ENCODE measurements at regions not wholly inside any gene's neighbourhood (a gene's known extent, or its start where the extent isn't known, plus 50 kb on each side); places are given as distances from the start of the nearest gene placed in this dataset.

DNA sequence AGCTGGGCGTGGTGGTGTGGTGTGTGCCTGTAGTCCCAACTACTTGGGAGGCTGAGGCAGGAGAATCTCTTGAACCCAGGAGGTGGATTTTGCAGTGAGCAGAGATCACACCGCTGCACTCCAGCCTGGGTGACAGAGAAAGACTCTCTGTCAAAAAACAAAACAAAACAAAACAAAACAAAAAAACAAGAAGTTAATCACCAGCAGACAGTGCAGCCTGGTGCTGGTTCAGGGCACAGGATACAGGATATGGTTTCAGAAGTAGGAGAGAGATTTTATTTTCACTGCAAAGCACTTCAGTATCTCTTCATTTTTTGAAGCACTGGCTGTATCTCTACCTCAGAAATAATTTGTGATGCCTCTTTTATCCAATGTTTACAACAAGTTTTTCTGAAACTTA, 1222.9 kb upstream of the PRKX start:
- TF ChIP-seq MYC (IDR thresholded peaks at IDR 0.05; ENCODE audit: low read depth, low read length) (no peak), POLR2A (IDR thresholded peaks at IDR 0.05; ENCODE audit: extremely low read depth, insufficient read length) (no peak), MAX (IDR thresholded peaks at IDR 0.05; ENCODE audit: low read depth, low read length) (no peak)
- no peak overlapping the region for H3K4me3 ChIP-seq (ENCODE audit: low read depth, low read length)
- DNase-seq (ENCODE audit: low read depth): peak; percentile 27

DNA sequence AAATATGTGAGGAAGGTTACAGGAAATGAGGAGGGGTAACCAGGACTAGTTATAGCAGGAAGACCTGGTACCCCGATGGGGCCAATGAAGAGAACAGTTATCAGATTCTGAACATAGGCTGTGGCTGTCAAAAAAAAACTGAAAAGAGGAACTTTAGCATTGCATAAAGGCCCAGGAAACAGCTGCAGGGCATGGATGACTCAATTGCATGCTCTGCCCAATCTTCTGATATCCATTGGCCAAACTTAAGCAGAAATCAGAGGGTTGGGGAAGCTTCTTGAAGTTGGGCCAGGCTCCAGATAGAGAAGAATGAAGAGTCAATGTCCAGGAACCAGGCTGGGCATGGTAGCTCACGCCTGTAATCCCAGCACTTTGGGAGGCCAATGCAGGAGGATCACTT, 1222.4 kb upstream of the PRKX start:
- peak; percentile 90 for DNase-seq (ENCODE audit: low read depth)
- TF ChIP-seq POLR2A (IDR thresholded peaks at IDR 0.05; ENCODE audit: extremely low read depth, insufficient read length) (no peak), MAX (IDR thresholded peaks at IDR 0.05; ENCODE audit: low read depth, low read length) (peak; percentile 25; the same call in 1 of the 2 replicates), MYC (IDR thresholded peaks at IDR 0.05; ENCODE audit: low read depth, low read length) (no peak)
- no peak overlapping the region for H3K4me3 ChIP-seq (ENCODE audit: low read depth, low read length)

GRCh38 chrX:4935401-4935800, 1222.0 kb upstream of the PRKX start:
- TF ChIP-seq POLR2A (IDR thresholded peaks at IDR 0.05; ENCODE audit: extremely low read depth, insufficient read length): no peak
- TF ChIP-seq, protein P1, sequence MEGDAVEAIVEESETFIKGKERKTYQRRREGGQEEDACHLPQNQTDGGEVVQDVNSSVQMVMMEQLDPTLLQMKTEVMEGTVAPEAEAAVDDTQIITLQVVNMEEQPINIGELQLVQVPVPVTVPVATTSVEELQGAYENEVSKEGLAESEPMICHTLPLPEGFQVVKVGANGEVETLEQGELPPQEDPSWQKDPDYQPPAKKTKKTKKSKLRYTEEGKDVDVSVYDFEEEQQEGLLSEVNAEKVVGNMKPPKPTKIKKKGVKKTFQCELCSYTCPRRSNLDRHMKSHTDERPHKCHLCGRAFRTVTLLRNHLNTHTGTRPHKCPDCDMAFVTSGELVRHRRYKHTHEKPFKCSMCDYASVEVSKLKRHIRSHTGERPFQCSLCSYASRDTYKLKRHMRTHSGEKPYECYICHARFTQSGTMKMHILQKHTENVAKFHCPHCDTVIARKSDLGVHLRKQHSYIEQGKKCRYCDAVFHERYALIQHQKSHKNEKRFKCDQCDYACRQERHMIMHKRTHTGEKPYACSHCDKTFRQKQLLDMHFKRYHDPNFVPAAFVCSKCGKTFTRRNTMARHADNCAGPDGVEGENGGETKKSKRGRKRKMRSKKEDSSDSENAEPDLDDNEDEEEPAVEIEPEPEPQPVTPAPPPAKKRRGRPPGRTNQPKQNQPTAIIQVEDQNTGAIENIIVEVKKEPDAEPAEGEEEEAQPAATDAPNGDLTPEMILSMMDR (IDR thresholded peaks at IDR 0.05; ENCODE audit: low read depth, low read length): no peak
- TF ChIP-seq MAX (IDR thresholded peaks at IDR 0.05; ENCODE audit: low read depth, low read length): no peak
- no peak for TF ChIP-seq MYC (IDR thresholded peaks at IDR 0.05; ENCODE audit: low read depth, low read length)
- no peak overlapping the region for H3K4me3 ChIP-seq (ENCODE audit: low read depth, low read length)
- no peak for DNase-seq (ENCODE audit: low read depth)

- H3K4me3 ChIP-seq (ENCODE audit: low read depth, low read length): no peak overlapping the region
- DNase-seq (ENCODE audit: low read depth): no peak
- no peak for TF ChIP-seq POLR2A (IDR thresholded peaks at IDR 0.05; ENCODE audit: extremely low read depth, insufficient read length)
These were observed 1219.3 kb upstream of the PRKX start for GRCh38 chrX:4932790-4933189.

- TF ChIP-seq MAX (IDR thresholded peaks at IDR 0.05; ENCODE audit: low read depth, low read length) (no peak), POLR2A (IDR thresholded peaks at IDR 0.05; ENCODE audit: extremely low read depth, insufficient read length) (no peak), MYC (IDR thresholded peaks at IDR 0.05; ENCODE audit: low read depth, low read length) (no peak)
- TF ChIP-seq, protein P1 (IDR thresholded peaks at IDR 0.05; ENCODE audit: low read depth, low read length): no peak
- no peak for DNase-seq (ENCODE audit: low read depth)
- H3K4me3 ChIP-seq (ENCODE audit: low read depth, low read length): no peak overlapping the region
These were observed 1217.0 kb upstream of the PRKX start for GRCh38 chrX:4930426-4930825.

DNA sequence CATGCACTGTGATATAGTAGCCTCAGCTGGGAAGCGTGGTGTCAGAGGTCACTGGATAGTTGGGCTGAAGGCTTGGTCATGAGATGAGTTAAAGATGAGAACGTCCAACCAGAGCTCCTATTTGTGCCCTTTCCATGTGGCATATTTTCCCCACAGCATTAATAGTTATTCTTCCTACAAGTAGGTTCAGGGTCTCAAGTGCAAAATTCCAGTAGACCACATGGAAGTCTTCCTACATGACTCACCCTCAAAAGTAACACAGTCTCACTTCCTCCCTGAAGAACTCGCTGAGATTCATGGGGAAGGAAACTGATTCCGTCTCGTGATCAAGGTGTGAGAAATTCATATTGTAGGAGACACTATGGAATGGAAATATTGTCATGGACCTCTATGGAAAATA, 1212.5 kb upstream of the PRKX start:
- H3K4me3 ChIP-seq (ENCODE audit: low read depth, low read length): no peak overlapping the region
- TF ChIP-seq MYC (IDR thresholded peaks at IDR 0.05; ENCODE audit: low read depth, low read length): no peak
- TF ChIP-seq MAX (IDR thresholded peaks at IDR 0.05; ENCODE audit: low read depth, low read length): no peak
- no peak for DNase-seq (ENCODE audit: low read depth)

DNA sequence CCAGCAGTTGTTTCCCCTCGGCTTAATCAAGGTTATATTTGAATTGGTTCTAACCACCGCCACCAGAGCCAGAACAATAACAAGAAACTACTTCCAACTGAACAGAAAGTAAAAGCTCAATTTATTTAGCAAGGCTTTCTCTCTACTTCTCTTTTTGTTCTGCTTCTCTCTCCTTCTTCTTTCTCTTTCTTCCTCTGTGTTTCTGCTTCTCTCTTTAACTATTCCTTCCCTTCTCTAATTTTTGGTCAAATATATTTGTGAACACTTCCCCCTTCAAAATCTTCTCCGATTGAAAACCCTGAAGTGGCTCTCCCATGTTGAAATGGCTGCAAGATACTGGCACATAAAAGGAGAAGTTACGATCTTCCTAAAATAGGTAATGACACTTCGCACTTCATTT, 1195.9 kb upstream of the PRKX start:
- H3K4me3 ChIP-seq (ENCODE audit: low read depth, low read length): peak overlapping the region; percentile 21
- peak; percentile 30 for DNase-seq (ENCODE audit: low read depth)

More for the DNA sequence above, 1195.9 kb upstream of the PRKX start:
- TF ChIP-seq, protein P1 (IDR thresholded peaks at IDR 0.05; ENCODE audit: low read depth, low read length): no peak
- TF ChIP-seq MAX (IDR thresholded peaks at IDR 0.05; ENCODE audit: low read depth, low read length) (no peak), POLR2A (IDR thresholded peaks at IDR 0.05; ENCODE audit: extremely low read depth, insufficient read length) (no peak), MYC (IDR thresholded peaks at IDR 0.05; ENCODE audit: low read depth, low read length) (no peak)
